ENCODE measurements at regions not wholly inside any gene's neighbourhood (a gene's known extent, or its start where the extent isn't known, plus 50 kb on each side); places are given as distances from the start of the nearest gene placed in this dataset.

DNA sequence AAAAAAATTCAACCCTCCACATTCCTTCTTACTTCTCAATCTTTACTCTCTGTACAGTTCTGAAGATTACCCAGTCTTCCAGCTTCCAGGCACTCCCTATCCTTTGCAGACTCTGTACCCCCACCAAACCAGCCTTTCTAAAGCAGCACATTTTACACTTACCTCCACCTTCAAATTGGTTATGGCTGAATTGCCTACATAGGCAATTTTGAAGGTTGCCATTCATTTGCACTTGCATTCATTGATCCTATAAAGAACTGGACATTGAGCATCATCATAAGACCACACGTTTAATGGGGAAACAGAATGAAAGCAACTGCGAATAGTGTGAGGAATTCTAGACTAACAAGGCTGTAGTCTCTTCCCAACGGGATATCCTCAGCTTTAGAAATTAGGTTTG lies 233.4 kb downstream of the TRIB2 start:
- TF ChIP-seq, protein P1, sequence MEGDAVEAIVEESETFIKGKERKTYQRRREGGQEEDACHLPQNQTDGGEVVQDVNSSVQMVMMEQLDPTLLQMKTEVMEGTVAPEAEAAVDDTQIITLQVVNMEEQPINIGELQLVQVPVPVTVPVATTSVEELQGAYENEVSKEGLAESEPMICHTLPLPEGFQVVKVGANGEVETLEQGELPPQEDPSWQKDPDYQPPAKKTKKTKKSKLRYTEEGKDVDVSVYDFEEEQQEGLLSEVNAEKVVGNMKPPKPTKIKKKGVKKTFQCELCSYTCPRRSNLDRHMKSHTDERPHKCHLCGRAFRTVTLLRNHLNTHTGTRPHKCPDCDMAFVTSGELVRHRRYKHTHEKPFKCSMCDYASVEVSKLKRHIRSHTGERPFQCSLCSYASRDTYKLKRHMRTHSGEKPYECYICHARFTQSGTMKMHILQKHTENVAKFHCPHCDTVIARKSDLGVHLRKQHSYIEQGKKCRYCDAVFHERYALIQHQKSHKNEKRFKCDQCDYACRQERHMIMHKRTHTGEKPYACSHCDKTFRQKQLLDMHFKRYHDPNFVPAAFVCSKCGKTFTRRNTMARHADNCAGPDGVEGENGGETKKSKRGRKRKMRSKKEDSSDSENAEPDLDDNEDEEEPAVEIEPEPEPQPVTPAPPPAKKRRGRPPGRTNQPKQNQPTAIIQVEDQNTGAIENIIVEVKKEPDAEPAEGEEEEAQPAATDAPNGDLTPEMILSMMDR (conservative IDR thresholded peaks at IDR 0.05 in 1 of 2, IDR thresholded peaks at IDR 0.05 in 1 of 2; ENCODE audit: low read depth in 1 of 2, low read length in 2 of 2): no peak
- TF ChIP-seq EZH2 (IDR thresholded peaks at IDR 0.05; ENCODE audit: low read length, missing control alignments): no peak
